ENCODE measurements at regions not wholly inside any gene's neighbourhood (a gene's known extent, or its start where the extent isn't known, plus 50 kb on each side); places are given as distances from the start of the nearest gene placed in this dataset.

DNA sequence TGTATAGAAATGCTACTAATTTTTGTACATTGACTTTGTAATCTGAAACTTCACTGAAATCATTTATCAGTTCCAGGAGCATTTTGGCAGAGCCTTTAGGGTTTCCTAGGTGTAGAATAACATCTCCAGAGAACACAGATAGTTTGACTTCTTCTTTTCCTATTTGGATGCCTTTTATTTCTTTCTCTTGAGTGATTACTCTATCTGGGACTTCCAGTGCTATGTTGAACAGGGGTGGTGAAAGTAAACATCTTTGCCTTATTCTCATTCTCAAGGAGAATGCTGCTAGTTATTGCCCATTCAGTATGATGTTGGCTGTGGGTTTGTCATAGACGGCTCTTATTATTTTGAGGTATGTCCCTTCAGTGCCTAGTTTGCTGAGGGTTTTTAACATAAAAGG, 697.9 kb upstream of the ROBO1 start:
- ChIA-PET CTCF (no interaction called here), POLR2A (no interaction called here)
- H3K9me3 ChIP-seq = no peaks in the 10 kb centered on the region
- no peak overlapping the region for H3K4me3 ChIP-seq
- H3K27ac ChIP-seq = no peak overlapping the region
- TF ChIP-seq, protein P1, sequence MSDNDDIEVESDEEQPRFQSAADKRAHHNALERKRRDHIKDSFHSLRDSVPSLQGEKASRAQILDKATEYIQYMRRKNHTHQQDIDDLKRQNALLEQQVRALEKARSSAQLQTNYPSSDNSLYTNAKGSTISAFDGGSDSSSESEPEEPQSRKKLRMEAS (IDR thresholded peaks at IDR 0.05) = no peak
- no peak for TF ChIP-seq RAD21 (conservative IDR thresholded peaks at IDR 0.05 in 1 of 2, IDR thresholded peaks at IDR 0.05 in 1 of 2)
- TF ChIP-seq CHD4 (IDR thresholded peaks at IDR 0.05; ENCODE audit: borderline replicate concordance) = no peak
- TF ChIP-seq, protein P2, sequence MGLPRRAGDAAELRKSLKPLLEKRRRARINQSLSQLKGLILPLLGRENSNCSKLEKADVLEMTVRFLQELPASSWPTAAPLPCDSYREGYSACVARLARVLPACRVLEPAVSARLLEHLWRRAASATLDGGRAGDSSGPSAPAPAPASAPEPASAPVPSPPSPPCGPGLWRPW (IDR thresholded peaks at IDR 0.05) = no peak
- no peak for TF ChIP-seq MAZ (IDR thresholded peaks at IDR 0.05; ENCODE audit: borderline replicate concordance, low read depth, low read length)
- no peak for TF ChIP-seq JUN (IDR thresholded peaks at IDR 0.05)
- TF ChIP-seq, protein P3, sequence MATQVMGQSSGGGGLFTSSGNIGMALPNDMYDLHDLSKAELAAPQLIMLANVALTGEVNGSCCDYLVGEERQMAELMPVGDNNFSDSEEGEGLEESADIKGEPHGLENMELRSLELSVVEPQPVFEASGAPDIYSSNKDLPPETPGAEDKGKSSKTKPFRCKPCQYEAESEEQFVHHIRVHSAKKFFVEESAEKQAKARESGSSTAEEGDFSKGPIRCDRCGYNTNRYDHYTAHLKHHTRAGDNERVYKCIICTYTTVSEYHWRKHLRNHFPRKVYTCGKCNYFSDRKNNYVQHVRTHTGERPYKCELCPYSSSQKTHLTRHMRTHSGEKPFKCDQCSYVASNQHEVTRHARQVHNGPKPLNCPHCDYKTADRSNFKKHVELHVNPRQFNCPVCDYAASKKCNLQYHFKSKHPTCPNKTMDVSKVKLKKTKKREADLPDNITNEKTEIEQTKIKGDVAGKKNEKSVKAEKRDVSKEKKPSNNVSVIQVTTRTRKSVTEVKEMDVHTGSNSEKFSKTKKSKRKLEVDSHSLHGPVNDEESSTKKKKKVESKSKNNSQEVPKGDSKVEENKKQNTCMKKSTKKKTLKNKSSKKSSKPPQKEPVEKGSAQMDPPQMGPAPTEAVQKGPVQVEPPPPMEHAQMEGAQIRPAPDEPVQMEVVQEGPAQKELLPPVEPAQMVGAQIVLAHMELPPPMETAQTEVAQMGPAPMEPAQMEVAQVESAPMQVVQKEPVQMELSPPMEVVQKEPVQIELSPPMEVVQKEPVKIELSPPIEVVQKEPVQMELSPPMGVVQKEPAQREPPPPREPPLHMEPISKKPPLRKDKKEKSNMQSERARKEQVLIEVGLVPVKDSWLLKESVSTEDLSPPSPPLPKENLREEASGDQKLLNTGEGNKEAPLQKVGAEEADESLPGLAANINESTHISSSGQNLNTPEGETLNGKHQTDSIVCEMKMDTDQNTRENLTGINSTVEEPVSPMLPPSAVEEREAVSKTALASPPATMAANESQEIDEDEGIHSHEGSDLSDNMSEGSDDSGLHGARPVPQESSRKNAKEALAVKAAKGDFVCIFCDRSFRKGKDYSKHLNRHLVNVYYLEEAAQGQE (IDR thresholded peaks at IDR 0.05) = no peak
- TF ChIP-seq CBX2 (IDR thresholded peaks at IDR 0.05; ENCODE audit: borderline replicate concordance, low read depth) = no peak
- no peak for TF ChIP-seq CEBPB (IDR thresholded peaks at IDR 0.05)
- no peak for TF ChIP-seq HEYL (CRISPR knock-in tag; IDR thresholded peaks at IDR 0.05)
- ATAC-seq (no peak), DNase-seq (ENCODE audit: low read depth in 1 of 2, low spot score in 1 of 2) (no peak), FAIRE-seq (peak; percentile 85)
- no peaks in the 10 kb centered on the region for H3K4me1 ChIP-seq
- H3K4me2 ChIP-seq = no peak overlapping the region
- WGBS (ENCODE audit: missing lambda C conversion rate) = 26% methylated on average over 1 of the region's 1 CpG

DNA sequence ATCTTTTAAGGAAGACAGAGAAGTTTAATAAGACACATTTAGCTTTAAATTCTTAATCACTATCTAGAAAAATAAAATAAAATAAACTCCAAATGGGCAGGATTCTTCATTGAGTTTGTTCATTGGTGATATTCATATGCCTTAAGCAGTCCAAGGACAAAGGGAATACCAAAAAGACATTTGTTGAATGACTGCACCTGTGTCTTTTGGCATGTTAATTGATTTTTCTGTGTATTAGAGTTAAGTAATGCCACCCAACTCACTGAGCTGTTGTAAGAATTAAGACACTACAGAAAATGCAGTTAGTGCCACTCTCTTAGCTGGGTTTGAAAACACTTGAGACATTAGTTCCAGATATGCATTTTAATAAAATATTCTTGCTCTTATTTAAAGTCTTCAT, 683.6 kb upstream of the ROBO1 start:
- POLR2A ChIA-PET = no interaction called here
- no peak for TF ChIP-seq RNF2 (IDR thresholded peaks at IDR 0.05; ENCODE audit: borderline replicate concordance, low read depth)
- no peak for TF ChIP-seq TFCP2L1 (CRISPR knock-in tag; IDR thresholded peaks at IDR 0.05)
- no peak for TF ChIP-seq CBX8 (IDR thresholded peaks at IDR 0.05)
- TF ChIP-seq, protein P4, sequence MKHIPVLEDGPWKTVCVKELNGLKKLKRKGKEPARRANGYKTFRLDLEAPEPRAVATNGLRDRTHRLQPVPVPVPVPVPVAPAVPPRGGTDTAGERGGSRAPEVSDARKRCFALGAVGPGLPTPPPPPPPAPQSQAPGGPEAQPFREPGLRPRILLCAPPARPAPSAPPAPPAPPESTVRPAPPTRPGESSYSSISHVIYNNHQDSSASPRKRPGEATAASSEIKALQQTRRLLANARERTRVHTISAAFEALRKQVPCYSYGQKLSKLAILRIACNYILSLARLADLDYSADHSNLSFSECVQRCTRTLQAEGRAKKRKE (CRISPR knock-in tag; IDR thresholded peaks at IDR 0.05; ENCODE audit: low read depth) = no peak
- no peak for TF ChIP-seq PHF8 (IDR thresholded peaks at IDR 0.05; ENCODE audit: borderline replicate concordance, low read depth)
- no peak for TF ChIP-seq CBX2 (IDR thresholded peaks at IDR 0.05; ENCODE audit: borderline replicate concordance, low read depth)
- no peak for TF ChIP-seq CHD2 (IDR thresholded peaks at IDR 0.05; ENCODE audit: low read length, partially characterized antibody)
- TF ChIP-seq SREBF2 (IDR thresholded peaks at IDR 0.05) = no peak
- no peak for TF ChIP-seq HOXB13 (CRISPR knock-in tag; IDR thresholded peaks at IDR 0.05; ENCODE audit: low read depth)
- no peak for ATAC-seq
- H3K4me1 ChIP-seq = no peaks in the 10 kb centered on the region
- 0 out of 3 replicates have a peak, but pooled peaks cover 2% of the 10 kb centered on the region for H3K9me3 ChIP-seq
- CTCF ChIA-PET = no interaction called here
- no peak for DNase-seq (ENCODE audit: low read depth in 1 of 2, low spot score in 1 of 2)
- H3K27ac ChIP-seq = no peak overlapping the region
- peak; percentile 91 for FAIRE-seq
- H3K4me3 ChIP-seq = no peak overlapping the region
- H3K4me2 ChIP-seq = no peak overlapping the region

DNA sequence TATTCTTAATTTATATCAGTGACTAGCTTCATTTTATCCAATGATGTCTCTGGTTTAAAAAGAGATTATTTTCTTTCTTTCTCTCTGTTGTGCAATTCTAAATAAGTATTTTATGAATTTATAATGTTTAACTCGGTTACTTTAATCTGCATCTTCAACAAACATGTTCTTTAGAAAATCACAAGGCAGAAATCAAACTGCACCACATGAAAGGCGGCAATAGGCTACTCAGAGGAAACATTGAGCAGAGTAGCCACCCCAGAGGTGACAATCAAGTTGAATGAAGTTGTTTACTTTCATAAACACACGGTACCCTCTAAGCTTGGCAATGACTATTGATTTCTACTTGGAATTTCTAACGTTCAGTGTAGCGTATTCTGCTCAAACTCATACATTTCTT, 677.8 kb upstream of the ROBO1 start:
- 17% methylated on average over 5 of the region's 5 CpGs for WGBS (ENCODE audit: missing lambda C conversion rate)
- FAIRE-seq (no peak), DNase-seq (ENCODE audit: low read depth in 1 of 2, low spot score in 1 of 2) (no peak), ATAC-seq (no peak)
- TF ChIP-seq ZSCAN20 (CRISPR knock-in tag; IDR thresholded peaks at IDR 0.05) = no peak
- TF ChIP-seq HOXA7 (CRISPR knock-in tag; IDR thresholded peaks at IDR 0.05) = no peak
- TF ChIP-seq EHF (CRISPR knock-in tag; IDR thresholded peaks at IDR 0.05) = no peak
- no peak for TF ChIP-seq CHD4 (IDR thresholded peaks at IDR 0.05; ENCODE audit: borderline replicate concordance)
- Histone ChIP-seq H3K4me1 (no peaks in the 10 kb centered on the region), H3K4me3 (no peak overlapping the region), H3K9me3 (no peaks in the 10 kb centered on the region), H3K27ac (no peak overlapping the region), H3K4me2 (no peak overlapping the region)
- POLR2A ChIA-PET = no interaction called here
- CTCF ChIA-PET = no interaction called here

Measured in A549 (cell line).